K562 (cell line): ENCODE measurements at regions not wholly inside any gene's neighbourhood (a gene's known extent, or its start where the extent isn't known, plus 50 kb on each side); places are given as distances from the start of the nearest gene placed in this dataset.

Experiments
- ATAC-seq: fragments of 200-7000 bp; cut with Tn5 transposase; 3 replicates; pipeline ENCODE4 v1.9.1; 2020; ENCODE audit warnings: moderate library complexity
- BruUV-seq: library from RNA; stranded (reverse); fragments of 400-500 nt; replicated peaks from 2 replicates; lab custom pipeline; 2021; lab: Mats Ljungman, UMichigan
- CTCF ChIA-PET: fragments of 300-600 bp; formaldehyde crosslinking; extraction: SDS; loops from one replicate; lab custom pipeline; 2021; ENCODE audit warnings: low intra/inter-chr PET ratio; lab: Yijun Ruan, JAX
- POLR2A ChIA-PET: fragments of 300-600, 350-650 bp; sonication (Branson Sonifier 250); formaldehyde crosslinking; extraction: SDS; loops from one replicate; lab custom pipeline; 2021; ENCODE audit warnings: antibody characterized with exemption, inconsistent platforms; lab: Yijun Ruan, JAX
- DNase-seq, 4 experiments: peaks; one replicate each; pipeline versions ENCODE4 v3.0.0 to v3.0.0-alpha.2; 2011 to 2018; ENCODE audit warnings: low spot score in 3 of 4, mixed read lengths in 3 of 4; ENCODE audit errors: extremely low read depth in 1 of 4
- FAIRE-seq: peaks from 2 replicates; lab custom pipeline; 2011; peaks lifted over from hg19 to GRCh38; lab: Jason Lieb, UNC
- H2AFZ ChIP-seq: 2 replicates; pipeline ENCODE4 v1.6.0; 2011; ENCODE audit warnings: low read depth, low read length, control low read depth, inconsistent platforms
- H3K27ac ChIP-seq: fragments of 200-600 bp; 3 replicates; pipeline ENCODE4 v1.8.0; 2011; ENCODE audit warnings: low read depth, mild to moderate bottlenecking, control low read depth, inconsistent platforms, low read length, moderate library complexity, mixed read lengths; ENCODE audit errors: extremely low read depth
- H3K27me3 ChIP-seq, 2 experiments: fragments of 300-600 bp in 1 of 2; 2 replicates in 1 of 2; 3 replicates in 1 of 2; pipeline versions ENCODE4 v1.6.0 to v1.8.0; 2011; ENCODE audit warnings: inconsistent platforms in 2 of 2, low read length in 2 of 2, mild to moderate bottlenecking in 1 of 2, mixed read lengths in 1 of 2, moderate library complexity in 1 of 2; ENCODE audit not compliant: control insufficient read depth in 2 of 2, insufficient read depth in 2 of 2
- H3K36me3 ChIP-seq: fragments of 300-600 bp; 3 replicates; pipeline ENCODE4 v1.8.0; 2011; ENCODE audit warnings: mild to moderate bottlenecking, low read length, inconsistent platforms; ENCODE audit not compliant: control insufficient read depth, insufficient read depth
- H3K4me1 ChIP-seq, 2 experiments: fragments of 200-600 bp in 1 of 2; replicated peaks in 1 of 2; 2 replicates in 1 of 2; 3 replicates in 1 of 2; pipeline versions ENCODE4 v1.5.1 to v1.8.0; 2011; ENCODE audit warnings: inconsistent platforms in 2 of 2, low read length in 2 of 2, mild to moderate bottlenecking in 1 of 2, mixed read lengths in 1 of 2, moderate library complexity in 1 of 2; ENCODE audit not compliant: control insufficient read depth in 2 of 2, insufficient read depth in 2 of 2
- H3K4me2 ChIP-seq: 2 replicates; pipeline ENCODE4 v1.6.1; 2011; ENCODE audit warnings: low read length, control low read depth, inconsistent platforms, mixed read lengths; ENCODE audit not compliant: insufficient read depth
- H3K4me3 ChIP-seq: fragments of 200-600 bp; sonication (generic), shearing (Covaris generic); 2 replicates; pipeline ENCODE4 v1.5.1; 2016; ENCODE audit warnings: control low read depth, inconsistent platforms
- H3K79me2 ChIP-seq: fragments of 200-600 bp; 3 replicates; pipeline ENCODE4 v1.8.0; 2011; ENCODE audit warnings: low read length, inconsistent platforms; ENCODE audit not compliant: control insufficient read depth, insufficient read depth
- H3K9ac ChIP-seq, 2 experiments: 2 replicates each; pipeline versions ENCODE4 v1.6.0 to v1.6.1; 2011; ENCODE audit warnings: low read depth in 2 of 2, low read length in 2 of 2, control low read depth in 1 of 2, inconsistent platforms in 1 of 2, mild to moderate bottlenecking in 1 of 2, mixed read lengths in 1 of 2; ENCODE audit not compliant: insufficient read depth in 1 of 2
- H3K9me1 ChIP-seq: one replicate; pipeline ENCODE4 v1.6.0; 2011; ENCODE audit warnings: inconsistent platforms, mild to moderate bottlenecking, low read length, moderate library complexity; ENCODE audit not compliant: control insufficient read depth, insufficient read depth
- H3K9me3 ChIP-seq: replicated peaks from 2 replicates; pipeline ENCODE4 v1.5.1; 2011; ENCODE audit warnings: low read depth, low read length, inconsistent platforms; ENCODE audit not compliant: control insufficient read depth, insufficient read depth
- H4K20me1 ChIP-seq: replicated peaks from 2 replicates; pipeline ENCODE4 v1.6.1; 2011; ENCODE audit warnings: low read length, inconsistent platforms, mixed read lengths; ENCODE audit not compliant: control insufficient read depth, insufficient read depth
- BRF1 ChIP-seq: IDR thresholded peaks from 3 replicates; pipeline ENCODE4 v1.6.1; 2011; ENCODE audit warnings: borderline replicate concordance, mild to moderate bottlenecking; ENCODE audit not compliant: insufficient read length; ENCODE audit errors: extremely low read depth
- KDM4B ChIP-seq, 2 experiments: fragments of 450-650 bp in 1 of 2; sonication (generic) in 1 of 2; IDR thresholded peaks; 2 replicates each; pipeline ENCODE4 v1.6.1; 2016 to 2017; ENCODE audit warnings: borderline replicate concordance in 2 of 2, antibody characterized with exemption in 1 of 2, low read depth in 1 of 2, mild to moderate bottlenecking in 1 of 2
- MECOM ChIP-seq: fragments of 250-450 bp; sonication (Bioruptor Pico); IDR thresholded peaks from 2 replicates; pipeline ENCODE4 v1.8.0; 2022; ENCODE audit warnings: inconsistent platforms
- POU5F1 ChIP-seq: fragments of 150-350 bp; IDR thresholded peaks from 2 replicates; pipeline ENCODE4 v1.6.1; 2014; ENCODE audit warnings: borderline replicate concordance, low read length, low read depth, mild to moderate bottlenecking; ENCODE audit not compliant: partially characterized antibody
- ZKSCAN3 ChIP-seq: fragments of 250-450 bp; sonication (Bioruptor Pico); IDR thresholded peaks from 2 replicates; pipeline ENCODE4 v1.4.0; 2020
- ZNF518B ChIP-seq: fragments of 250-450 bp; sonication (Bioruptor Pico); IDR thresholded peaks from 2 replicates; pipeline ENCODE4 v1.5.0; 2021; ENCODE audit warnings: mild to moderate bottlenecking, moderate library complexity
- WGBS: fragments of 100-300 bp; shearing (Covaris generic); methylation state at CpG from one replicate; pipeline ENCODE4 v1.1.6; 2016; ENCODE audit warnings: low coverage, mixed read lengths; ENCODE audit not compliant: insufficient coverage; ENCODE audit errors: missing lambda C conversion rate; 5-methylcytosine and 5-hydroxymethylcytosine counted together
- in situ Hi-C: fragments of 300-500 bp; cut with MboI; formaldehyde crosslinking; loops from 4 replicates; pipeline ENCODE4 v1.15.0; 2018; ENCODE audit warnings: inconsistent platforms, mixed read lengths
- intact Hi-C: fragments of 100-400 bp; cut with micrococcal nuclease; formaldehyde crosslinking; loops from 2 replicates; pipeline ENCODE4 v1.14.2; 2022

DNA sequence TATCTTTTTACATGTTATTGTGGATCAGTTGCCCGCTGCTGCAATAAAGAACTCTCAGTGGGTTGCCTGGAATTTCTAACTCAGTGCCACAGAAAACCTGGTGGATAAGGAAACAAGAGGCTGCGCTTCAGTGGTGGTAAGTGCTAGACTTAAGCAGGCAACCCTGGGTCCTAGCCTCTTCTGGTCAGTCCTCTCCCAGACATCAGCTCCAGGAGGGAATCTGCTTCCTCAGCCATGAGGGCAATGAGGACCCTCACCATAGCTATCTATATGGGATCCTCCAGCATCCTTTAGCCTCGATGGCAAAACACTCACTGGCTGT lies 490.7 kb upstream of the SULF2 start:
- 0% methylated on average over 3 of the region's 3 CpGs for WGBS
- no peaks in the 10 kb centered on the region for H3K36me3 ChIP-seq
- intact Hi-C loops (no loop called here), in situ Hi-C loops (no loop called here)
- no TSS peak for BruUV-seq
- no peaks in the 10 kb centered on the region for H3K9me3 ChIP-seq
- no peak overlapping the region for H2AFZ ChIP-seq
- no peaks in the 10 kb centered on the region for H3K9me1 ChIP-seq
- H3K4me2 ChIP-seq: no peak overlapping the region
- no peak overlapping the region for H3K9ac ChIP-seq
- DNase-seq: no peak
- ATAC-seq: no peak
- FAIRE-seq: no peak
- H3K4me1 ChIP-seq: no peaks in the 10 kb centered on the region
- CTCF ChIA-PET: no interaction called here
- no peak overlapping the region for H3K4me3 ChIP-seq
- TF ChIP-seq ZNF518B (CRISPR knock-in tag) (no peak), MECOM (CRISPR knock-in tag) (no peak), BRF1 (no peak), KDM4B (IDR thresholded peaks at IDR 0.05; ENCODE audit: borderline replicate concordance in 2 of 2, low read depth in 1 of 2) (no peak), ZKSCAN3 (CRISPR knock-in tag) (no peak), POU5F1 (no peak)
- H3K27ac ChIP-seq: no peak overlapping the region
- H4K20me1 ChIP-seq: no peaks in the 10 kb centered on the region
- POLR2A ChIA-PET: interaction anchor here (0.6 kb wide), 1 partner anchor 282 kb away, joined by 3 read pairs; no protein-coding TSS in a partner anchor
- H3K79me2 ChIP-seq: no peaks in the 10 kb centered on the region
- no peaks in the 10 kb centered on the region for H3K27me3 ChIP-seq
